SU-DHL-6 (cell line): ENCODE measurements at regions not wholly inside any gene's neighbourhood (a gene's known extent, or its start where the extent isn't known, plus 50 kb on each side); places are given as distances from the start of the nearest gene placed in this dataset.

ENCODE experiments used
- CTCF ChIP-seq: fragments of 200-600 bp; sonication (generic); IDR thresholded peaks from one replicate; pipeline ENCODE4 v1.5.1; 2017; ENCODE audit warnings: antibody characterized with exemption, mild to moderate bottlenecking, low read length, moderate library complexity; ENCODE audit not compliant: insufficient read depth, poor library complexity, severe bottlenecking
- EZH2phosphoT487 ChIP-seq: fragments of 200-600 bp; sonication (generic), shearing (Covaris generic); conservative IDR thresholded peaks from 2 replicates; pipeline ENCODE4 v1.6.1; 2018; ENCODE audit warnings: mild to moderate bottlenecking, antibody characterized with exemption, low read length, moderate library complexity, mixed read lengths

GRCh38 chr2:144937910-144938709 lies 418.2 kb upstream of the ZEB2 start:
- TF ChIP-seq CTCF (no peak), EZH2phosphoT487 (no peak)
